Breast epithelium (tissue), 4 donors: ENCODE measurements at regions not wholly inside any gene's neighbourhood (a gene's known extent, or its start where the extent isn't known, plus 50 kb on each side); places are given as distances from the start of the nearest gene placed in this dataset.
"Not testable (repeated sequence)": the region's sequence is repeated elsewhere in the genome, so short reads cannot be mapped to it uniquely, and the experiment has no call there.

Experiments
- DNase-seq, 2 donors: peaks; one replicate each; pipeline ENCODE4 v3.0.0-alpha.2; 2019; ENCODE audit warnings: low spot score in 2 of 2
- H3K27ac ChIP-seq, 2 donors: fragments of 200-600 bp; sonication (generic) in 1 of 2; one replicate each; pipeline ENCODE4 v1.5.1; 2016 to 2019; ENCODE audit warnings: mild to moderate bottlenecking in 1 of 2
- H3K27me3 ChIP-seq, 2 donors: fragments of 200-600 bp; sonication (generic) in 1 of 2; one replicate each; pipeline versions ENCODE4 v1.5.1 to v1.6.0; 2017 to 2019; ENCODE audit warnings: control low read depth in 1 of 2, mild to moderate bottlenecking in 1 of 2
- H3K36me3 ChIP-seq: fragments of 200-600 bp; one replicate; pipeline ENCODE4 v1.5.1; 2019
- H3K4me1 ChIP-seq, 2 donors: fragments of 200-600 bp; sonication (generic); one replicate each; pipeline ENCODE4 v1.5.1; 2016 to 2019; ENCODE audit warnings: control low read depth in 1 of 2
- H3K4me3 ChIP-seq, 3 donors: fragments of 200-600 bp; sonication (generic); 1 replicate in 2 of 3; 2 replicates in 1 of 3; pipeline ENCODE4 v1.5.1; 2016 to 2019; ENCODE audit warnings: mild to moderate bottlenecking in 3 of 3, moderate library complexity in 2 of 3
- H3K9me3 ChIP-seq, 2 donors: fragments of 200-600 bp; sonication (generic) in 1 of 2; one replicate each; pipeline ENCODE4 v1.5.1; 2016 to 2019; ENCODE audit warnings: control low read depth in 1 of 2
- CTCF ChIP-seq, 3 donors: fragments of 450-650 bp; IDR thresholded peaks; one replicate each; pipeline ENCODE4 v1.5.1; 2016 to 2017; ENCODE audit warnings: antibody characterized with exemption in 3 of 3, mild to moderate bottlenecking in 3 of 3, moderate library complexity in 3 of 3
- POLR2A ChIP-seq: fragments of 450-650 bp; IDR thresholded peaks from one replicate; pipeline ENCODE4 v1.6.1; 2016; ENCODE audit warnings: antibody characterized with exemption, mild to moderate bottlenecking, moderate library complexity
- POLR2AphosphoS5 ChIP-seq, 3 donors: sonication (generic); formaldehyde crosslinking; IDR thresholded peaks; one replicate each; pipeline ENCODE4 v1.6.1; 2017; ENCODE audit warnings: antibody characterized with exemption in 3 of 3
- intact Hi-C: fragments of 100-400 bp; cut with DNase I; formaldehyde crosslinking; loops from one replicate; pipeline ENCODE4 v1.15.1; 2023; ENCODE audit warnings: low total_unique reads

- no peak for DNase-seq
- no peak for TF ChIP-seq CTCF (IDR thresholded peaks at IDR 0.05)
- no peaks in the 10 kb centered on the region for H3K27me3 ChIP-seq
- no peaks in the 10 kb centered on the region for H3K9me3 ChIP-seq
- no peaks in the 10 kb centered on the region for H3K36me3 ChIP-seq
- no peak overlapping the region for H3K27ac ChIP-seq
- intact Hi-C loops = no loop called here
- H3K4me3 ChIP-seq = no peak overlapping the region
- no peaks in the 10 kb centered on the region for H3K4me1 ChIP-seq
Observed at GRCh38 chr3:75262661-75263060, 401.5 kb upstream of the FRG2C start.

DNA sequence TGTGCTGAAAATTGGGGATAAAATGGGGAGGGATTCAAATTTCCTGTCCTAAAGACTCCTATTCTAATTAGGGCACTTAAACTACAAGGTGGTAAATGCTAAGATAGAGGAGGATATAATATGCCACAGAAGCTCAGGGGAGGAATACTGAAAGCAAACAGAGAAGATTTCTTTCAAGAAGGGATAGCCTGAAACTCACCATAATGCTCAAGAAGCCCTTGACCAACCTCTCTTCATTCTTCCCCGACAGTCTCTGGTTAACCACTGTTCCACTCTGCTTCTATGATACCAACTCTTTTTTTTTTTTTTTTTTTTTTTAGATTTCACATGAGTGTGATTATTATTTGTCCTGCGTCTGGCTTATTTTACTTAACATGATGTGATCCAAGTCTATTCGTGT, 398.2 kb upstream of the FRG2C start:
- H3K9me3 ChIP-seq = no peaks in the 10 kb centered on the region
- intact Hi-C loops = no loop called here
- no peak for TF ChIP-seq CTCF (IDR thresholded peaks at IDR 0.05)
- no peak for TF ChIP-seq POLR2A
- TF ChIP-seq POLR2AphosphoS5 (IDR thresholded peaks at IDR 0.05) = no peak
- no peaks in the 10 kb centered on the region for H3K4me1 ChIP-seq
- no peaks in the 10 kb centered on the region for H3K36me3 ChIP-seq
- DNase-seq = no peak
- H3K27me3 ChIP-seq = no peaks in the 10 kb centered on the region
- no peak overlapping the region for H3K4me3 ChIP-seq
- no peak overlapping the region for H3K27ac ChIP-seq

DNA sequence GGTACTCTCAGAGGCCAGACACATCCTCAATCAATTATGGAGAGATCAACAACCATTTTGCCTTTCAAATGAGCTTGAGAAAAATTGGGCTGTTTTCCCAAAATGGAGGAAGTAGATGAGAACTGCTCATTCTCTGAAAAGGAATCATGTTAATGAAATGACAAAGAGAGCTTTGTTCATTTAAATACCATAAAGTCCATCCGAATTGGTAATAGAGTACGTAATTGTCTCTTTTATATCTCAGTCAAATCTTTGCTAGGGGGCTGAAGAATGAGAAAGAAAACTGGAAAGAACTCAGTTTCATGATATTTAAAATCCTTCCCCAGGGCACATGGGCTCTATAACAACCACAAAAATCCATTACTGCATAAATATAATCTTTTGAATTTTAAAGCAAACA, 395.6 kb upstream of the FRG2C start:
- H3K27me3 ChIP-seq, H3K9me3 ChIP-seq, intact Hi-C loops, H3K36me3 ChIP-seq, DNase-seq, H3K4me1 ChIP-seq, H3K4me3 ChIP-seq: not testable (repeated sequence)
- peak overlapping the region; percentile 29 to 31 for H3K27ac ChIP-seq

DNA sequence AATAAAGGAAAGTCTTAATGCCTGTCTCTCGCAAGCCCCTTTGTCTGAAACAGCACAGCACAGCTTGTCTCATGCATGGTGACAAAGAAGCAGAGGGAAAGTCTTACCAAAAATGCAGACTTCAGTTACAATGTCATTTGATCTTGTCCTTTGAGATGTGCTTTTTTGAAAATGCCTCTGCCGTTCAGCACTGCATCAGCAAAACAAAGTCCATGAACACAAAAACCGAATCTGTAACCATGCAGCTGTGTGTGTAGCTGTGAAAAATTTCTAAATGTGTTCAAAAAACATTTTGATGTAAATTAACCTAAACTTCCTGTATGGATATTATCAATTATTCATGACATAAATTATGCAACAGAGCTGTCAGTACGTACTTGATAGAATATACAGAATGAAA, 391.9 kb upstream of the FRG2C start:
- H3K4me1 ChIP-seq, H3K27ac ChIP-seq, intact Hi-C loops: not testable (repeated sequence)

DNA sequence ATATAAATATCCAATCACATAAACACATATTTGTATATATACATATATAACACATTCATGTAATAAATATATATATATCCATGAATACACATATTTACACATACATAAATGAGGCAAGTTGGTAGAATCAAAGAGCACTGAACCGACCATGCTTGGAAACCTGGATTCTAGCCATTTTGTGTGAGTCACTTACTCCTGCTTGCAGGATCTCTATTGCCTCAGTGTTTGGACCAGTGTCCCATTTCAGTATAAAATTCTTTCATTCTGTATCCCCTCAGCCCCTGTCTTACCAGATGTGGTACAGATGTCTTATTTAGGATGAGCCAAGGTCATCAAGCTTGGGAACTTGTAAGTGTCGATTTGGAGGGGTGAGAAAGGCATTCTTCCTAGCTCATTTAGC, 391.4 kb upstream of the FRG2C start:
- Histone ChIP-seq H3K36me3 (no peaks in the 10 kb centered on the region), H3K27ac (no peak overlapping the region), H3K4me1 (no peaks in the 10 kb centered on the region), H3K9me3 (no peaks in the 10 kb centered on the region), H3K27me3 (no peaks in the 10 kb centered on the region), H3K4me3 (no peak overlapping the region)
- TF ChIP-seq CTCF (IDR thresholded peaks at IDR 0.05) (no peak), POLR2AphosphoS5 (IDR thresholded peaks at IDR 0.05) (no peak), POLR2A (no peak)
- DNase-seq = no peak
- intact Hi-C loops = no loop called here

More for the DNA sequence above, 391.9 kb upstream of the FRG2C start:
- not testable (repeated sequence) for H3K36me3 ChIP-seq, H3K9me3 ChIP-seq, H3K27me3 ChIP-seq, DNase-seq, H3K4me3 ChIP-seq

- H3K27ac ChIP-seq, H3K9me3 ChIP-seq, H3K4me3 ChIP-seq, DNase-seq, H3K36me3 ChIP-seq, H3K4me1 ChIP-seq, intact Hi-C loops, H3K27me3 ChIP-seq: not testable (repeated sequence)
Observed at GRCh38 chr3:75285531-75286148, 378.5 kb upstream of the FRG2C start.

GRCh38 chr3:75288972-75289574, 375.1 kb upstream of the FRG2C start:
- DNase-seq, H3K4me3 ChIP-seq, intact Hi-C loops: not testable (repeated sequence)

More at GRCh38 chr3:75288972-75289574, 375.1 kb upstream of the FRG2C start:
- H3K36me3 ChIP-seq, H3K27ac ChIP-seq, H3K9me3 ChIP-seq, H3K27me3 ChIP-seq, H3K4me1 ChIP-seq: not testable (repeated sequence)
